BE2C (cell line): ENCODE measurements at regions not wholly inside any gene's neighbourhood (a gene's known extent, or its start where the extent isn't known, plus 50 kb on each side); places are given as distances from the start of the nearest gene placed in this dataset.
"Not testable (repeated sequence)": the region's sequence is repeated elsewhere in the genome, so short reads cannot be mapped to it uniquely, and the experiment has no call there.

Source experiments
- DNase-seq: peaks from one replicate; pipeline ENCODE4 v3.0.0-alpha.2; 2020
- H3K27me3 ChIP-seq: fragments of 250-450 bp; sonication (Bioruptor Pico); 2 replicates; pipeline ENCODE4 v1.5.1; 2020; ENCODE audit warnings: mild to moderate bottlenecking
- H3K36me3 ChIP-seq: fragments of 250-450 bp; sonication (Bioruptor Pico); 2 replicates; pipeline ENCODE4 v1.5.1; 2020; ENCODE audit warnings: mild to moderate bottlenecking
- H3K4me1 ChIP-seq: fragments of 250-450 bp; sonication (Bioruptor Pico); 2 replicates; pipeline ENCODE4 v1.5.1; 2020
- H3K4me3 ChIP-seq: 2 replicates; pipeline ENCODE4 v1.5.1; 2011; ENCODE audit warnings: low read depth, low read length
- H3K9me3 ChIP-seq: fragments of 250-450 bp; sonication (Bioruptor Pico); 2 replicates; pipeline ENCODE4 v1.5.1; 2020
- TF ChIP-seq, protein P1 (sequence below): IDR thresholded peaks from 2 replicates; pipeline ENCODE4 v1.5.1; 2012; ENCODE audit warnings: mild to moderate bottlenecking, low read depth, low read length

DNA sequence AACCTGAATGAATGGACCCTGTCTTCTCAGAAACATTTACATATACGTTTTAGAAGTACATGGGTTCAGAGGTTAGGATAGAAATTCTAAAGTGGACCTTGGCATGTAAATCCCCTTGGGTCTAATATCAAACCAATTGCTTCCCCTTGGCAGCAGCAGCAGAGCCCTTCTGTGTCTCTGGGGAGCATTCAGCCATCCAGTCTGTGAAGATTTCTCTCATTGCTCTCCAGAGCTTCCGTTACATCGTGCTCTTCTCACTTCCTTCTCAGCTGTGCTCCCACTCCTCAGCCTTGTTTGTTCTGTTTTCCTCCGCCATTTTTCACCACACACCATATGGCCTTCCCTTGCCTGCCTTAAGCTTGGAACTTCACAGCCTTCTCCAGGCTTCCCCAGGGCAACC is 61.5 kb upstream of the ATP1B1 start:
- Histone ChIP-seq H3K27me3 (no peaks in the 10 kb centered on the region), H3K9me3 (no peaks in the 10 kb centered on the region), H3K4me3 (no peak overlapping the region), H3K4me1 (no peaks in the 10 kb centered on the region), H3K36me3 (no peaks in the 10 kb centered on the region)
- DNase-seq = no peak
- TF ChIP-seq, protein P1, sequence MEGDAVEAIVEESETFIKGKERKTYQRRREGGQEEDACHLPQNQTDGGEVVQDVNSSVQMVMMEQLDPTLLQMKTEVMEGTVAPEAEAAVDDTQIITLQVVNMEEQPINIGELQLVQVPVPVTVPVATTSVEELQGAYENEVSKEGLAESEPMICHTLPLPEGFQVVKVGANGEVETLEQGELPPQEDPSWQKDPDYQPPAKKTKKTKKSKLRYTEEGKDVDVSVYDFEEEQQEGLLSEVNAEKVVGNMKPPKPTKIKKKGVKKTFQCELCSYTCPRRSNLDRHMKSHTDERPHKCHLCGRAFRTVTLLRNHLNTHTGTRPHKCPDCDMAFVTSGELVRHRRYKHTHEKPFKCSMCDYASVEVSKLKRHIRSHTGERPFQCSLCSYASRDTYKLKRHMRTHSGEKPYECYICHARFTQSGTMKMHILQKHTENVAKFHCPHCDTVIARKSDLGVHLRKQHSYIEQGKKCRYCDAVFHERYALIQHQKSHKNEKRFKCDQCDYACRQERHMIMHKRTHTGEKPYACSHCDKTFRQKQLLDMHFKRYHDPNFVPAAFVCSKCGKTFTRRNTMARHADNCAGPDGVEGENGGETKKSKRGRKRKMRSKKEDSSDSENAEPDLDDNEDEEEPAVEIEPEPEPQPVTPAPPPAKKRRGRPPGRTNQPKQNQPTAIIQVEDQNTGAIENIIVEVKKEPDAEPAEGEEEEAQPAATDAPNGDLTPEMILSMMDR = no peak

DNA sequence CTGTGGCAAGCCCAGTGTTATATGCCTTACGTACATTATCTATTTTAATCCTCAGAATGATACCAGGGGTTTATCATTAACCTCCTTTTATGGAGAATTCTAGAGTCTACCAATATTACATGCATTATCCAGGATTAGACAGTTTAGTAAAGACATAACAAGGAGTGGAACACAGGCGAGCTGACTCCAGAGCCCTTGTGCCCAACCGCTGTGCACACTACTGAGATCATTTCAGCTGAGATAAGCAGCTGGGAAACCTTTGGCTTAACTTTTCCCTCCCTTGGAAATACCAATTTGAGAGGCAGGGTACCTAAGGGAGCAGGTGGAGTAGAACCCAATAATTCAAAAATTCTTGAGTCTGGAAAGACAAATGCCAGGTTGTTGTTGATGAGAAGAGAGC is 59.8 kb upstream of the ATP1B1 start:
- Histone ChIP-seq H3K4me3 (no peak overlapping the region), H3K9me3 (no peaks in the 10 kb centered on the region), H3K36me3 (no peaks in the 10 kb centered on the region), H3K27me3 (no peaks in the 10 kb centered on the region), H3K4me1 (no peaks in the 10 kb centered on the region)
- DNase-seq = no peak
- TF ChIP-seq, protein P1 = no peak

DNA sequence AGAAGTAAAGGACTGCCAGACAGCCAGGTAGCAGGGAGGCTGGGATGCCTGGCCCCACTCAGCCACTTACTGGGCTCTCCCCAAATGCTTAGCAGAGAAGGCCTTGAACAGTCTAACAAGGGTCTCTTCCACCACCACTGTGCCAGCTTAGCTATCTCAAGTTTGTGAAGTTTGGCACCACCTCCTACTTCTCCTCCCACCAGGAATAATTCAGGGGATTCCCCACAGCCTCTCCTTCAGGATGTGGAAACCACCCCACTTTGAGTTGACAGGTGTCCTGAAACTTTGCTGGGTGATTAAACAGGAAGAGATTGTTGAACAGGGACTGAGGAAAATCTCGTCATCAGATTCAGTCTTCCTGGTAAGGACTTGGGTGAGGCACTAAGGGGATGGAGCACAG is 59.4 kb upstream of the ATP1B1 start:
- Histone ChIP-seq H3K27me3 (no peaks in the 10 kb centered on the region), H3K9me3 (no peaks in the 10 kb centered on the region), H3K4me3 (no peak overlapping the region), H3K4me1 (peaks cover 1% of the 10 kb centered on the region; the same call in 1 of the 2 replicates), H3K36me3 (no peaks in the 10 kb centered on the region)
- TF ChIP-seq, protein P1 = no peak
- no peak for DNase-seq

DNA sequence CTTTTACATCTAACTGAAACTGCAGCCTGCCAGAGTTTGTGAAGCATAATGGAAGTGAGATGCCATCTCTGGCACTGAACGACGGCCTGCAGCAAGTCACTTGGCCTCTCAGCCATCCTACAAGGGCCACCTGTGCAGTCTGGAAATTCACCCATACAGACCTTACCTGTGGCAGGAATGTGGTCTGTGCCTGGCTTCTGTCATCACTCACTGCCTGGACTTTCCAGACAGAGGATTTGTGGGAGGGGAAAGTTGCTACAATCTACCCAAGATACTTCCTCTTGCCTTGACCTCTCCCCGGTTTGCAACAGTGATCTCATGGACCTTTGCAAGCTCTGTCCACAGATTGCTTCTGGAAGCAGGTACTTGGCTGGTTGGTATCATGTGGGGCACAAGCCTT is 58.4 kb upstream of the ATP1B1 start:
- TF ChIP-seq, protein P1 = no peak
- H3K4me1 ChIP-seq = peaks cover 3% of the 10 kb centered on the region; the same call in 1 of the 2 replicates
- DNase-seq = no peak
- H3K36me3 ChIP-seq = no peaks in the 10 kb centered on the region
- H3K9me3 ChIP-seq = no peaks in the 10 kb centered on the region
- no peaks in the 10 kb centered on the region for H3K27me3 ChIP-seq
- H3K4me3 ChIP-seq = no peak overlapping the region

DNA sequence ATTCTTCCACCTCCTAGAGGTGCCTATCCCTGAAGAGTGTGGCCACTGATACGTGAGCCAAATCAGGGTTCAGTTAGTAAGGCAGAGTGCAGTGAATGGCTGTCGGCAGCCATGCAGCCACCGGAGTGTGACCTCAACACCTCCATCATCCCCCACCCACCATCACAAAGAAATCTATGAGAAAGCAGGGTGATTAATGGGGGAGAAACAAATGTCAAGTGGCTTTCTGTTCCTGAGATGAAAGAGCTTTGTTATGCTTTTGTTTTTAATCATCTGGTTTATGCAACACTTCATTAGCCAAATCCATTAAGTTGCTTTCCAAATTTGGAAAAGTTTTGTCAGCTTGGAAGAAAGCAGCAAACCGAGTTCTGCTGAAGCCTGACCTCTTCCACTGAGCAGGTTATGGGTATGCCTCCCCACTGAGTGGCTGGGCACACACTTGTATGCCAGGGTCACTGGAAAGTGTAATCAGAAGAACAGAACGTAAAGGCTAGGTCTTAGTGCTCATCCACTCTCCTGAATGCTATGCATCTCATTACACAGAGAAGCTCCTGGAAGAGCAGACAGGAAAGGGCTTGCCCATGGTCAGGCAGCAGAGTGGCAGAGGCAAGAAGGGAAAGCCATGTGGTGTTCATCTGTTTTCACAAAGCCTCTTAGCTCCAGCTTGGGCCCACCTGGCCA is 57.1 kb upstream of the ATP1B1 start:
- Histone ChIP-seq H3K4me3 (no peak overlapping the region), H3K9me3 (no peaks in the 10 kb centered on the region), H3K36me3 (no peaks in the 10 kb centered on the region), H3K4me1 (peaks cover 3% of the 10 kb centered on the region; the same call in 1 of the 2 replicates), H3K27me3 (no peaks in the 10 kb centered on the region)
- no peak for DNase-seq
- TF ChIP-seq, protein P1 = no peak

DNA sequence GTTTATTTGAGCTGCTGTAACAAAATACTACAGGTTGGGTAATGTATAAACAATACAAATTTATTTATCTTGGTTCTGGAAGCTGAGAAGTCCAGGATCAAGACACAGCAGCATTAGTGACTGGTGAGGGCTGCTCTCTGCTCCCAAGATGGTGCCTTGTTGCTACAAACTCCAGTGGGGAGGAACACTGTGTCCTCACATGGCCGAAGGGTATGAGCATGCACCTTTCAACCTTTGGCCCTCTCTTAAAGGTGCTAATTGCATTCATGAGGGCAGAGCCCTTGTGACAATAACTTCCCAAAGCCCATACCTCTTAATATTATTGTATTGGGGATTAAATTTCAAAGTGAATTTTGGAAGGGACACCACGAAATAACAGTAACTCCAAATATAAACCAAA is 55.3 kb upstream of the ATP1B1 start:
- Histone ChIP-seq H3K4me1 (peaks cover 3% of the 10 kb centered on the region; the same call in 1 of the 2 replicates), H3K9me3 (no peaks in the 10 kb centered on the region), H3K36me3 (no peaks in the 10 kb centered on the region), H3K27me3 (no peaks in the 10 kb centered on the region), H3K4me3 (no peak overlapping the region)
- TF ChIP-seq, protein P1 = no peak
- no peak for DNase-seq

DNA sequence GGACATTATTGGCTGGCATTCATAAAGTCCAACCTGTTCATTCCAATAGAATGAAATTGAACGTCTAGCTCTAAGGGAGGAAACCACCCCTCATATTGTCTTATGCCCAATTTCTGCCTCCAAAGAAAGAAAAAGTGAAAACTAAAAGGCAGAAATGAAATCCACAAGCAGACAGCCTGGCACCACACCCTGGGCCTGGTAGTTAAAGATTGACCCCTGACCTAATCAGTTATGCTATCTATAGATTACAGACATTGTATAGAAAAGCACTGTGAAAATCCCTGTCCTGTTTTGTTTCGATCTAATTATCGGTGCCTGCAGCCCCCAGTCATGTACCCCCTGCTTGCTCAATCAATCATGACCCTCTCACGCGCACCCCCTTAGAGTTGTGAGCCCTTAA is 54.3 kb upstream of the ATP1B1 start:
- not testable (repeated sequence) for H3K4me3 ChIP-seq, H3K4me1 ChIP-seq, H3K36me3 ChIP-seq, H3K9me3 ChIP-seq, H3K27me3 ChIP-seq, DNase-seq
